HCT116 (cell line): ENCODE measurements at regions not wholly inside any gene's neighbourhood (a gene's known extent, or its start where the extent isn't known, plus 50 kb on each side); places are given as distances from the start of the nearest gene placed in this dataset.

ENCODE experiments used
- ATAC-seq: fragments of 200-7000 bp; cut with Tn5 transposase; 2 replicates; pipeline ENCODE4 v1.9.1; 2020; ENCODE audit warnings: mild to moderate bottlenecking, moderate library complexity
- BruUV-seq: library from RNA; stranded (reverse); fragments of 400-500 nt; replicated peaks from 2 replicates; lab custom pipeline; 2021; lab: Mats Ljungman, UMichigan
- CTCF ChIA-PET: fragments of 300-600 bp; sonication (Branson Sonifier 250); formaldehyde crosslinking; loops from one replicate; lab custom pipeline; 2021; ENCODE audit warnings: antibody characterized with exemption; lab: Charles Lee
- POLR2A ChIA-PET: fragments of 300-600, 350-600 bp; sonication (Branson Sonifier 250); formaldehyde crosslinking; loops from one replicate; lab custom pipeline; 2021; ENCODE audit warnings: antibody characterized with exemption; lab: Charles Lee
- RAD21 ChIA-PET, 2 experiments: fragments of 300-600 bp; sonication (Branson Sonifier 250); formaldehyde crosslinking; loops; one replicate each; lab custom pipeline; 2023; ENCODE audit warnings: low total read pairs in 2 of 2; ENCODE audit not compliant: uncharacterized antibody in 2 of 2, unreplicated experiment in 2 of 2, low non-redundant PET in 1 of 2; lab: Charles Lee
- DNase-seq: peaks from one replicate; pipeline ENCODE4 v3.0.0-alpha.2; 2010; ENCODE audit warnings: low read depth, low spot score
- H2AFZ ChIP-seq: fragments of 200-600 bp; shearing (Covaris generic), sonication (generic); 2 replicates; pipeline ENCODE4 v1.6.1; 2017; ENCODE audit warnings: low read depth, mixed run types, mixed read lengths, antibody characterized with exemption, low read length; ENCODE audit not compliant: poor library complexity, severe bottlenecking
- H3K27ac ChIP-seq: 2 replicates; pipeline ENCODE4 v1.5.1; 2012; ENCODE audit warnings: low read depth, low read length
- H3K27me3 ChIP-seq: fragments of 200-600 bp; sonication (generic); 2 replicates; pipeline ENCODE4 v1.6.1; 2016; ENCODE audit warnings: mixed run types, low read length, mixed read lengths; ENCODE audit not compliant: insufficient read depth
- H3K36me3 ChIP-seq, 2 experiments: fragments of 200-500 bp in 1 of 2; fragments of 200-600 bp in 1 of 2; sonication (Bioruptor generic) in 1 of 2; sonication (generic) in 1 of 2; 2 replicates each; pipeline versions ENCODE4 v1.5.1 to v1.6.1; 2014 to 2016; ENCODE audit warnings: low read length in 2 of 2, inconsistent platforms in 1 of 2, mixed read lengths in 1 of 2, mixed run types in 1 of 2; ENCODE audit not compliant: insufficient read depth in 2 of 2, control insufficient read depth in 1 of 2
- H3K4me1 ChIP-seq, 2 experiments: fragments of 200-600 bp in 1 of 2; sonication (generic) in 1 of 2; 2 replicates each; pipeline versions ENCODE4 v1.5.1 to v1.6.1; 2012 to 2017; ENCODE audit warnings: low read length in 2 of 2, inconsistent platforms in 1 of 2, mild to moderate bottlenecking in 1 of 2, mixed read lengths in 1 of 2, mixed run types in 1 of 2, moderate library complexity in 1 of 2; ENCODE audit not compliant: insufficient read depth in 2 of 2, control insufficient read depth in 1 of 2
- H3K4me2 ChIP-seq: fragments of 200-600 bp; sonication (generic); 2 replicates; pipeline ENCODE4 v1.6.1; 2017; ENCODE audit warnings: mixed run types, low read length, mixed read lengths
- H3K4me3 ChIP-seq, 2 experiments: fragments of 200-600 bp in 1 of 2; sonication (generic) in 1 of 2; replicated peaks in 1 of 2; 2 replicates each; pipeline ENCODE4 v1.5.1; 2011 to 2016; ENCODE audit warnings: low read length in 2 of 2, control low read depth in 1 of 2, low read depth in 1 of 2, mild to moderate bottlenecking in 1 of 2, mixed read lengths in 1 of 2, mixed run types in 1 of 2
- H3K79me2 ChIP-seq: fragments of 200-600 bp; sonication (generic); 2 replicates; pipeline ENCODE4 v1.6.1; 2017; ENCODE audit warnings: mild to moderate bottlenecking, mixed run types, low read length, moderate library complexity, mixed read lengths; ENCODE audit not compliant: insufficient read depth
- H3K9ac ChIP-seq: fragments of 200-600 bp; sonication (generic); 2 replicates; pipeline ENCODE4 v1.6.1; 2016; ENCODE audit warnings: low read length, mixed read lengths
- H3K9me2 ChIP-seq: fragments of 200-600 bp; sonication (generic), shearing (Covaris generic); 2 replicates; pipeline ENCODE4 v1.6.1; 2017; ENCODE audit warnings: mixed run types, mild to moderate bottlenecking, moderate library complexity; ENCODE audit not compliant: insufficient read depth
- H3K9me3 ChIP-seq, 2 experiments: fragments of 200-500 bp in 1 of 2; fragments of 200-600 bp in 1 of 2; sonication (Bioruptor generic) in 1 of 2; sonication (generic) in 1 of 2; 2 replicates each; pipeline ENCODE4 v1.6.1; 2014 to 2017; ENCODE audit warnings: low read length in 2 of 2, mixed read lengths in 2 of 2, inconsistent platforms in 1 of 2, low read depth in 1 of 2, mild to moderate bottlenecking in 1 of 2, mixed run types in 1 of 2, moderate library complexity in 1 of 2; ENCODE audit not compliant: control insufficient read depth in 1 of 2, insufficient read depth in 1 of 2
- H4K20me1 ChIP-seq: fragments of 200-600 bp; sonication (generic), shearing (Covaris generic); 2 replicates; pipeline ENCODE4 v1.6.1; 2017; ENCODE audit warnings: mixed run types, mild to moderate bottlenecking, moderate library complexity; ENCODE audit not compliant: insufficient read depth
- CBX3 ChIP-seq: IDR thresholded peaks from 2 replicates; pipeline ENCODE4 v1.6.1; 2012; ENCODE audit warnings: low read depth
- CEBPB ChIP-seq: IDR thresholded peaks from 2 replicates; pipeline ENCODE4 v1.6.1; 2012; ENCODE audit warnings: low read depth
- EGR1 ChIP-seq: IDR thresholded peaks from 2 replicates; pipeline ENCODE4 v1.6.1; 2012; ENCODE audit warnings: low read depth
- ELF1 ChIP-seq: IDR thresholded peaks from 2 replicates; pipeline ENCODE4 v1.6.1; 2012; ENCODE audit warnings: low read depth, borderline replicate concordance
- EZH2 ChIP-seq: fragments of 200-600 bp; sonication (generic); IDR thresholded peaks from 2 replicates; pipeline ENCODE4 v1.6.1; 2017; ENCODE audit warnings: antibody characterized with exemption, mixed run types
- EZH2phosphoT487 ChIP-seq: fragments of 200-600 bp; IDR thresholded peaks from 2 replicates; pipeline ENCODE4 v1.6.1; 2018; ENCODE audit warnings: antibody characterized with exemption, borderline replicate concordance
- JUND ChIP-seq: IDR thresholded peaks from 2 replicates; pipeline ENCODE4 v1.6.1; 2012
- MAX ChIP-seq: IDR thresholded peaks from 2 replicates; pipeline ENCODE4 v1.6.1; 2012
- POLR2A ChIP-seq: IDR thresholded peaks from 2 replicates; pipeline ENCODE4 v1.7.0; 2011; ENCODE audit warnings: borderline replicate concordance; ENCODE audit not compliant: insufficient read depth, insufficient read length; ENCODE audit errors: extremely low read depth
- POLR2AphosphoS5 ChIP-seq: IDR thresholded peaks from 2 replicates; pipeline ENCODE4 v1.6.1; 2011; ENCODE audit warnings: mild to moderate bottlenecking, low read depth, low read length, moderate library complexity
- RAD21 ChIP-seq: IDR thresholded peaks from 2 replicates; pipeline ENCODE4 v1.6.1; 2012; ENCODE audit warnings: low read depth, mild to moderate bottlenecking
- SIN3A ChIP-seq: IDR thresholded peaks from 2 replicates; pipeline ENCODE4 v1.6.1; 2012; ENCODE audit warnings: low read depth
- SP1 ChIP-seq: IDR thresholded peaks from 2 replicates; pipeline ENCODE4 v1.6.1; 2012; ENCODE audit warnings: low read depth
- TCF7L2 ChIP-seq: IDR thresholded peaks from 2 replicates; pipeline ENCODE4 v1.7.0; 2011; ENCODE audit warnings: borderline replicate concordance, inconsistent platforms; ENCODE audit not compliant: insufficient read depth, insufficient read length; ENCODE audit errors: extremely low read depth
- YY1 ChIP-seq: IDR thresholded peaks from 2 replicates; pipeline ENCODE4 v1.6.1; 2011; ENCODE audit warnings: low read length, low read depth, moderate library complexity, mild to moderate bottlenecking; ENCODE audit not compliant: insufficient replicate concordance; ENCODE audit errors: extremely low read depth
- ZBTB33 ChIP-seq: IDR thresholded peaks from 2 replicates; pipeline ENCODE4 v1.6.1; 2011; ENCODE audit warnings: mild to moderate bottlenecking, low read length, moderate library complexity; ENCODE audit not compliant: insufficient replicate concordance; ENCODE audit errors: extremely low read depth
- ZNF274 ChIP-seq: fragments of 200-500 bp; sonication (Bioruptor generic); IDR thresholded peaks from 2 replicates; pipeline ENCODE4 v1.6.1; 2014; ENCODE audit warnings: mild to moderate bottlenecking, low read depth, low read length, inconsistent platforms
- intact Hi-C: fragments of 100-400 bp; cut with micrococcal nuclease; formaldehyde crosslinking; loops from 2 replicates; pipeline ENCODE4 v1.10.0; 2022
- TF ChIP-seq, protein P1 (sequence below), 3 experiments: fragments of 200-600 bp in 1 of 3; sonication (generic) in 1 of 3; IDR thresholded peaks in 2 of 3; conservative IDR thresholded peaks in 1 of 3; 2 replicates each; pipeline ENCODE4 v1.5.1; 2012 to 2017; ENCODE audit warnings: low read depth in 2 of 3, low read length in 2 of 3, antibody characterized with exemption in 1 of 3, borderline replicate concordance in 1 of 3, control low read depth in 1 of 3, mild to moderate bottlenecking in 1 of 3, mixed read lengths in 1 of 3, mixed run types in 1 of 3, moderate library complexity in 1 of 3; ENCODE audit not compliant: insufficient read depth in 1 of 3
- TF ChIP-seq, protein P2 (sequence below): IDR thresholded peaks from 2 replicates; pipeline ENCODE4 v1.6.1; 2012

GRCh38 chr9:593809-594208 lies 247.7 kb upstream of the DMRT1 start:
- H4K20me1 ChIP-seq: no peaks in the 10 kb centered on the region
- no TSS peak for BruUV-seq
- DNase-seq: no peak
- H3K27me3 ChIP-seq: no peaks in the 10 kb centered on the region
- H3K36me3 ChIP-seq: no peaks in the 10 kb centered on the region
- no peak overlapping the region for H3K9ac ChIP-seq
- H3K4me3 ChIP-seq: no peak overlapping the region
- intact Hi-C loops: no loop called here
- no peak overlapping the region for H3K27ac ChIP-seq
- H3K4me2 ChIP-seq: no peak overlapping the region
- H3K4me1 ChIP-seq: no peaks in the 10 kb centered on the region
- no peaks in the 10 kb centered on the region for H3K9me3 ChIP-seq
- H2AFZ ChIP-seq: no peak overlapping the region
- H3K79me2 ChIP-seq: no peaks in the 10 kb centered on the region
- TF ChIP-seq EZH2phosphoT487: no peak
- no peak for TF ChIP-seq TCF7L2
- TF ChIP-seq SP1: no peak
- no peak for TF ChIP-seq SIN3A
- no peak for TF ChIP-seq POLR2AphosphoS5
- no peak for TF ChIP-seq RAD21
- TF ChIP-seq ZBTB33: no peak
- TF ChIP-seq EZH2: no peak
- TF ChIP-seq ZNF274: no peak
- no peak for TF ChIP-seq CBX3
- TF ChIP-seq, protein P1, sequence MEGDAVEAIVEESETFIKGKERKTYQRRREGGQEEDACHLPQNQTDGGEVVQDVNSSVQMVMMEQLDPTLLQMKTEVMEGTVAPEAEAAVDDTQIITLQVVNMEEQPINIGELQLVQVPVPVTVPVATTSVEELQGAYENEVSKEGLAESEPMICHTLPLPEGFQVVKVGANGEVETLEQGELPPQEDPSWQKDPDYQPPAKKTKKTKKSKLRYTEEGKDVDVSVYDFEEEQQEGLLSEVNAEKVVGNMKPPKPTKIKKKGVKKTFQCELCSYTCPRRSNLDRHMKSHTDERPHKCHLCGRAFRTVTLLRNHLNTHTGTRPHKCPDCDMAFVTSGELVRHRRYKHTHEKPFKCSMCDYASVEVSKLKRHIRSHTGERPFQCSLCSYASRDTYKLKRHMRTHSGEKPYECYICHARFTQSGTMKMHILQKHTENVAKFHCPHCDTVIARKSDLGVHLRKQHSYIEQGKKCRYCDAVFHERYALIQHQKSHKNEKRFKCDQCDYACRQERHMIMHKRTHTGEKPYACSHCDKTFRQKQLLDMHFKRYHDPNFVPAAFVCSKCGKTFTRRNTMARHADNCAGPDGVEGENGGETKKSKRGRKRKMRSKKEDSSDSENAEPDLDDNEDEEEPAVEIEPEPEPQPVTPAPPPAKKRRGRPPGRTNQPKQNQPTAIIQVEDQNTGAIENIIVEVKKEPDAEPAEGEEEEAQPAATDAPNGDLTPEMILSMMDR (IDR thresholded peaks at IDR 0.05 in 2 of 3, conservative IDR thresholded peaks at IDR 0.05 in 1 of 3; ENCODE audit: borderline replicate concordance in 1 of 3, insufficient read depth in 1 of 3, low read depth in 2 of 3, low read length in 2 of 3): no peak
- no peak for TF ChIP-seq POLR2A
- TF ChIP-seq JUND: no peak
- no peak for TF ChIP-seq CEBPB
- no peak for TF ChIP-seq EGR1
- TF ChIP-seq ELF1: no peak
- no peak for TF ChIP-seq MAX
- no peak for TF ChIP-seq YY1
- TF ChIP-seq, protein P2, sequence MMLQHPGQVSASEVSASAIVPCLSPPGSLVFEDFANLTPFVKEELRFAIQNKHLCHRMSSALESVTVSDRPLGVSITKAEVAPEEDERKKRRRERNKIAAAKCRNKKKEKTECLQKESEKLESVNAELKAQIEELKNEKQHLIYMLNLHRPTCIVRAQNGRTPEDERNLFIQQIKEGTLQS: no peak
- TF ChIP-seq, all 23 proteins: peak for 0
- CTCF ChIA-PET: no interaction called here
- H3K9me2 ChIP-seq: no peaks in the 10 kb centered on the region
- RAD21 ChIA-PET: no interaction called here
- POLR2A ChIA-PET: no interaction called here
- ATAC-seq: no peak
